CD4-positive, alpha-beta T cell (primary cell): ENCODE measurements at regions not wholly inside any gene's neighbourhood (a gene's known extent, or its start where the extent isn't known, plus 50 kb on each side); places are given as distances from the start of the nearest gene placed in this dataset.

Source experiments
- ATAC-seq: fragments of 200-7000 bp; cut with Tn5 transposase; one replicate; pipeline ENCODE4 v1.10.0; 2022; ENCODE audit warnings: mild to moderate bottlenecking; ENCODE audit not compliant: poor library complexity
- CTCF ChIA-PET: fragments of 350-600 bp; sonication (Branson Sonifier 250); formaldehyde crosslinking; loops from one replicate; lab custom pipeline; 2021; ENCODE audit warnings: antibody characterized with exemption, inconsistent platforms; lab: Charles Lee
- POLR2A ChIA-PET: fragments of 350-600 bp; sonication (Branson Sonifier 250); formaldehyde crosslinking; loops from one replicate; lab custom pipeline; 2021; ENCODE audit warnings: antibody characterized with exemption, inconsistent platforms; lab: Charles Lee
- DNase-seq, 14 experiments: peaks; one replicate each; pipeline ENCODE4 v3.0.0-alpha.2; 2013 to 2020; ENCODE audit warnings: mixed read lengths in 2 of 14
- H3K27ac ChIP-seq, 2 donors: one replicate each; pipeline versions ENCODE4 v1.5.1 to v1.7.0; 2013; ENCODE audit warnings: low read length in 2 of 2, low read depth in 1 of 2, mild to moderate bottlenecking in 1 of 2
- H3K27me3 ChIP-seq, 2 experiments: 1 replicate in 1 of 2; 2 replicates in 1 of 2; pipeline versions ENCODE4 v1.6.1 to v1.7.0; 2013; ENCODE audit warnings: low read length in 2 of 2, control low read depth in 1 of 2, mild to moderate bottlenecking in 1 of 2, moderate library complexity in 1 of 2; ENCODE audit not compliant: insufficient read depth in 2 of 2, control insufficient read depth in 1 of 2
- H3K36me3 ChIP-seq: one replicate; pipeline ENCODE4 v1.6.1; 2013; ENCODE audit warnings: low read length, control low read depth; ENCODE audit not compliant: insufficient read depth
- H3K4me1 ChIP-seq: one replicate; pipeline ENCODE4 v1.6.1; 2013; ENCODE audit warnings: low read length, control low read depth; ENCODE audit not compliant: insufficient read depth
- H3K4me3 ChIP-seq: one replicate; pipeline ENCODE4 v1.5.1; 2013; ENCODE audit warnings: mild to moderate bottlenecking, low read length, moderate library complexity
- H3K9me3 ChIP-seq, 2 experiments: 1 replicate in 1 of 2; 2 replicates in 1 of 2; pipeline versions ENCODE4 v1.6.1 to v1.7.0; 2013; ENCODE audit warnings: low read length in 2 of 2, mild to moderate bottlenecking in 2 of 2, control low read depth in 1 of 2, moderate library complexity in 1 of 2; ENCODE audit not compliant: control insufficient read depth in 1 of 2, insufficient read depth in 1 of 2
- H3K27ac Mint-ChIP-seq: one replicate; pipeline ENCODE4 v1.8.0; 2020; ENCODE audit warnings: mixed read lengths
- H3K27me3 Mint-ChIP-seq: one replicate; pipeline ENCODE4 v1.8.0; 2021; ENCODE audit warnings: mixed read lengths
- H3K36me3 Mint-ChIP-seq: one replicate; pipeline ENCODE4 v1.8.0; 2021; ENCODE audit warnings: low read depth, mixed read lengths
- H3K4me1 Mint-ChIP-seq: one replicate; pipeline ENCODE4 v1.8.0; 2021; ENCODE audit warnings: low read depth, mixed read lengths
- H3K4me3 Mint-ChIP-seq: one replicate; pipeline ENCODE4 v1.8.0; 2020; ENCODE audit warnings: mild to moderate bottlenecking, mixed read lengths
- H3K9me3 Mint-ChIP-seq: one replicate; pipeline ENCODE4 v1.8.0; 2020; ENCODE audit warnings: mixed read lengths
- intact Hi-C, 2 experiments: fragments of 100-400 bp; cut with DNase I in 1 of 2; cut with micrococcal nuclease in 1 of 2; formaldehyde crosslinking; loops; one replicate each; pipeline versions ENCODE4 v1.15.1 to v1.9.0; 2023 to 2025; cut with DNase I, micrococcal nuclease
- TF ChIP-seq, protein P1 (sequence below): fragments of 200-600 bp; IDR thresholded peaks from one replicate; pipeline ENCODE4 v1.8.0; 2022; ENCODE audit warnings: antibody characterized with exemption, mild to moderate bottlenecking

DNA sequence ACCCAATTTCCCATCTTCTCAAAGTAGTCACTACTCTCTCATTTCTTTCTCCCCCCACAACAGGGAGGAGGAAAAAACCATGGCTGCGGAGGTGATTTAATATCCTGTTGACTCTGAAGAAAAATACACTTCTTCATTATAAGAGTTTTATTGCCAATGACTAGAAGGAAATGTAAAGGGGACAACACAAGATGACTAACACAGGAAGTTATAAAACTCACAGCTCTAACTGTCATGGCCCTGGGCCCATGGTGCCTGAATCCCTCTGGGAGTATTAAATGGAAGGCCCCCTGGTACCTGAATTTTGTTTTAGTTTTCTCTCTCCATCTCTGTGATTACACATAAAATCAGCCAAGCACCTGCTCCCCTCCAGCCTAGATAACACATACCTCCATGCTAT, 352.8 kb upstream of the FAT3 start:
- CTCF ChIA-PET, result interaction anchor here (1.1 kb wide), 1 partner anchor 12 kb away, joined by 4 read pairs; no protein-coding TSS in a partner anchor
- no peak overlapping the region for H3K27ac ChIP-seq
- DNase-seq (no peak), ATAC-seq (no peak)
- no peaks in the 10 kb centered on the region for H3K27me3 ChIP-seq
- POLR2A ChIA-PET, result no interaction called here
- H3K9me3 Mint-ChIP-seq, result peaks cover 8% of the 10 kb centered on the region
- no peak overlapping the region for H3K4me3 Mint-ChIP-seq
- intact Hi-C loops, result no loop called here
- H3K4me1 Mint-ChIP-seq, result no peaks in the 10 kb centered on the region
- H3K36me3 ChIP-seq, result no peaks in the 10 kb centered on the region
- TF ChIP-seq, protein P1, sequence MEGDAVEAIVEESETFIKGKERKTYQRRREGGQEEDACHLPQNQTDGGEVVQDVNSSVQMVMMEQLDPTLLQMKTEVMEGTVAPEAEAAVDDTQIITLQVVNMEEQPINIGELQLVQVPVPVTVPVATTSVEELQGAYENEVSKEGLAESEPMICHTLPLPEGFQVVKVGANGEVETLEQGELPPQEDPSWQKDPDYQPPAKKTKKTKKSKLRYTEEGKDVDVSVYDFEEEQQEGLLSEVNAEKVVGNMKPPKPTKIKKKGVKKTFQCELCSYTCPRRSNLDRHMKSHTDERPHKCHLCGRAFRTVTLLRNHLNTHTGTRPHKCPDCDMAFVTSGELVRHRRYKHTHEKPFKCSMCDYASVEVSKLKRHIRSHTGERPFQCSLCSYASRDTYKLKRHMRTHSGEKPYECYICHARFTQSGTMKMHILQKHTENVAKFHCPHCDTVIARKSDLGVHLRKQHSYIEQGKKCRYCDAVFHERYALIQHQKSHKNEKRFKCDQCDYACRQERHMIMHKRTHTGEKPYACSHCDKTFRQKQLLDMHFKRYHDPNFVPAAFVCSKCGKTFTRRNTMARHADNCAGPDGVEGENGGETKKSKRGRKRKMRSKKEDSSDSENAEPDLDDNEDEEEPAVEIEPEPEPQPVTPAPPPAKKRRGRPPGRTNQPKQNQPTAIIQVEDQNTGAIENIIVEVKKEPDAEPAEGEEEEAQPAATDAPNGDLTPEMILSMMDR, result no peak
- no peak overlapping the region for H3K27ac Mint-ChIP-seq
- H3K27me3 Mint-ChIP-seq, result no peaks in the 10 kb centered on the region
- H3K4me3 ChIP-seq, result no peak overlapping the region
- no peaks in the 10 kb centered on the region for H3K4me1 ChIP-seq
- no peaks in the 10 kb centered on the region for H3K36me3 Mint-ChIP-seq
- peaks cover 0 to 4% of the 10 kb centered on the region in 2 experiments for H3K9me3 ChIP-seq

DNA sequence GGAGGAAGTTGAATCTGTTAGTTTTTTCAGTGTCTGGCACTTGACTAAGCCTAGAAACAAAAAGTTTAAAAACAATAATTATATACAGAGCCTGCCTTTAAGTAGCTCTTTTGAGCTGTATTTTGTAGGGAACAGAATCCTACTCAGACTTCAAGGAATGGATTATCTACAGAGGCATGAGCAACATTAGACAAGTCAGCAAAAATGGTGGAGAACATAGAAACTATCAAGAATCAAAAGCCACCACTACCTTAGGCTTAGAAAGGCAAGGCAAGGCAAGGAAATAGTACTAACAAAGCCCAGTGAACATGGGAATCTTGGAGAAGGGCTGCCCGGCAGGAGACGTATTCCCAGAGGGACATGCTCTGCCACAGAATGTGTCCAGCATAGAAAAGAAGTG, 353.6 kb upstream of the FAT3 start:
- intact Hi-C loops, result no loop called here
- Mint-ChIP-seq H3K4me1 (no peaks in the 10 kb centered on the region), H3K9me3 (peaks cover 8% of the 10 kb centered on the region), H3K4me3 (no peak overlapping the region), H3K27ac (no peak overlapping the region), H3K27me3 (no peaks in the 10 kb centered on the region), H3K36me3 (no peaks in the 10 kb centered on the region)
- H3K36me3 ChIP-seq, result no peaks in the 10 kb centered on the region
- ChIA-PET CTCF (interaction anchor here (0.6 kb wide), 1 partner anchor 74 kb away, joined by 3 read pairs; no protein-coding TSS in a partner anchor), POLR2A (no interaction called here)
- no peak overlapping the region for H3K4me3 ChIP-seq
- ATAC-seq (no peak), DNase-seq (no peak)
- H3K27ac ChIP-seq, result no peak overlapping the region
- H3K9me3 ChIP-seq, result peaks cover 0 to 4% of the 10 kb centered on the region in 2 experiments
- TF ChIP-seq, protein P1, result no peak
- no peaks in the 10 kb centered on the region for H3K4me1 ChIP-seq
- no peaks in the 10 kb centered on the region for H3K27me3 ChIP-seq

DNA sequence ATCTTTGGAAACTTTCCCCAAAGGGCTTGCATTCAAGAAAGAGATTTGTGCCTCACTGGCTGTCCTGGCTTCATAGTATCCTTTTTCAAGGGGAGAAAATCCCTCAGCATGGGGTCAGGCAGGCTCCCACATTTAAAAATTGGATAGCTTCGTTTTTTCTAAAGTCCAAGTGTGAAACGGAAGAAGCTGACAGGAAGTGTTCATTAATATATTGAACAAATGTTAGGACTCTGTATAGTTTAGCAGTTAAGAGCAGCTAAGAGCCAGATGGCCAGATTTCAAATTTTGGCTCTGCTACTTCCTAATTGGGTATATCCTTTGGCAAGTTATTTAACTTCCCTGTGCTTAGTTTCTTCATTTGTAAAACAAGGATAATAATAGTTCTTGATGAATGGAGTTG, 354.9 kb upstream of the FAT3 start:
- H3K4me3 Mint-ChIP-seq, result no peak overlapping the region
- peaks cover 8% of the 10 kb centered on the region for H3K9me3 Mint-ChIP-seq
- TF ChIP-seq, protein P1, result no peak
- H3K4me3 ChIP-seq, result no peak overlapping the region
- H3K36me3 ChIP-seq, result no peaks in the 10 kb centered on the region
- no peak overlapping the region for H3K27ac ChIP-seq
- H3K4me1 Mint-ChIP-seq, result no peaks in the 10 kb centered on the region
- H3K27me3 Mint-ChIP-seq, result no peaks in the 10 kb centered on the region
- ATAC-seq (no peak), DNase-seq (no peak)
- no peaks in the 10 kb centered on the region for H3K27me3 ChIP-seq
- no peaks in the 10 kb centered on the region for H3K4me1 ChIP-seq
- POLR2A ChIA-PET, result no interaction called here
- CTCF ChIA-PET, result no interaction called here
- intact Hi-C loops, result no loop called here
- no peaks in the 10 kb centered on the region for H3K36me3 Mint-ChIP-seq
- H3K9me3 ChIP-seq, result peaks cover 0 to 4% of the 10 kb centered on the region in 2 experiments
- no peak overlapping the region for H3K27ac Mint-ChIP-seq
